GM18858 (cell line): ENCODE measurements at regions not wholly inside any gene's neighbourhood (a gene's known extent, or its start where the extent isn't known, plus 50 kb on each side); places are given as distances from the start of the nearest gene placed in this dataset.

Source experiments
- ATAC-seq: cut with Tn5 transposase; IDR thresholded peaks from one replicate; pipeline ENCODE4 v1.9.1; 2021; ENCODE audit not compliant: unreplicated experiment

DNA sequence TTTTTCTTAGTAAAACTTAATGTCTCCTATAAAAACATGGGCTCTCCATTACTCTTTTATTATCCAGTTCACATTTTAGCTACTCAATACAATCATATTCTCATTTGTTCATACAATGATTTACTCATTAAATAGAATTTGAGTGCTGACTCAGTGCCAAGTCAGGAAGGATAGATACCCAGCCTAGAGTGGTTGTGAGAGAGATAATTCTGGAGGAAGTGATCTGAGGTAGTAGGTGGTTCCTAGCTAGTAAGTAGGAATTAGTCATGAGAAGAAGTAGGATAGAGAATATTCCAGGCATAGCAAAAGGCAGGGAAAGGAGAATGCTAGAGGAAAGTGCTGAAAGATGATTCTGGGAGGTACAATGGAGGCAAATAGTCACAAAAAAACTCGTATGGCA is 133.5 kb upstream of the MBL2 start:
- ATAC-seq, result no peak

DNA sequence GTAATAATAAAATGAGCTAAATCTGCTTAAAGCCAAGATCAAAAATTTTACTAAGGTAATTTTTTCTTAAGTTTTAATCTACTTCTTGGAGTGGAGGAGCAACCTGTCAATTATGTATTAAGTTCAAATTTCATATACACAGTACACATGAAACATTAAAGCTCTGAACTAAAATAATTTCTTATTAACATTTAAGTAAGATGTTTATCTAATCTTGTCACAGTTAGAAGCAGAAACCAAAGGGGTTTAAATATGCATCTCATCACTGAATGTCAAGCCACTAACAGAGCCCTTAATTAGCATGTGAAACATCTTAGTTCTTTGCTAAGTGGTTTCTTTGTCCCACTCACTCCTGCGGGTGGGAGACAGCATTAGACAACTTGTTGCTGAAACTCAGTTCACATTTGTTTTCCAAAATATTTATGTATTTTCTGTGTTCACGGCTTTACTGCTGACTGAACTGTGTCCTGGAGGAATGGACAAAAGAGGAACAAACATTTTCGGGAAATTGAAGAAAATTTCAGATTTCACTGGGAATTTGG is 130.9 kb upstream of the MBL2 start:
- ATAC-seq, result no peak

DNA sequence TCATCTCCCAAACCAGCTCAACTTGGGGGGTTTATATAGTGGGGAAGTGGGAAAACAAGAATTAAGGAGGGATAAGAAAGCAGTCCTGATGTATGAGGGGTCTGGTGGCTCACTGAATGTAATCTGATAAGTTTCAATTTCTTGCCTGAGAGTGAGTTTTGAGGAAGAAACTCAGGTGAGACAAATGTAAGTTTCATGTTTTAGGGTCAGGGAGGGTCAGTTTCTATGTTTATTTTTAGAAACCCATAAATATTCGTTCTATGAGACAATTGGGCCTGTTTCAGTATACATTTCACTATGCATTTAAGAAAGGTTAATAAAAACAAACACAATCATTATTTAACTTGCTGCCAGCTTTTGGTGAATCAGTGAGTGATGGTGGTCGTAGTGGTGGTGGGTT is 128.0 kb upstream of the MBL2 start:
- peak; percentile 83 for ATAC-seq

DNA sequence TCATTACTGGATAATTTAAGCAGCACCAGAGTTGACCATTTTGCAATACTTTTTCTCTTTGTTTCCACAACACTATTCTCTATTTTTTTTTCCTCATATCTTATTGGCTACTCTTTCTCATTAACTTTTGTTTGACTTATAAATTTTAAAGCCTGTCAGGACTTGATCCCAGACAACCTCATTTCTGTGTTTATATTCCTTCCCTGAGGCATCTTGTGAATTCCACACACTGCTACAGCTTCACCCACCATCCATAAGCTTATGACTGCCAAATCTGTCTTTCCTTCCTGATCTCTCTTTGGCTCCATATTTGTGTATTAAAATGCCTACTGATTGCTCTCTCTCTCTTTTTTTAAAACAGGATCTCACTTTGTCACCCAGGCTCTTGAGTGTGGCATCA is 124.6 kb upstream of the MBL2 start:
- ATAC-seq, result no peak

- ATAC-seq, result no peak
These were observed 122.5 kb upstream of the MBL2 start for GRCh38 chr10:52895059-52895458.

GRCh38 chr10:52890281-52890680 is 117.7 kb upstream of the MBL2 start:
- no peak for ATAC-seq

DNA sequence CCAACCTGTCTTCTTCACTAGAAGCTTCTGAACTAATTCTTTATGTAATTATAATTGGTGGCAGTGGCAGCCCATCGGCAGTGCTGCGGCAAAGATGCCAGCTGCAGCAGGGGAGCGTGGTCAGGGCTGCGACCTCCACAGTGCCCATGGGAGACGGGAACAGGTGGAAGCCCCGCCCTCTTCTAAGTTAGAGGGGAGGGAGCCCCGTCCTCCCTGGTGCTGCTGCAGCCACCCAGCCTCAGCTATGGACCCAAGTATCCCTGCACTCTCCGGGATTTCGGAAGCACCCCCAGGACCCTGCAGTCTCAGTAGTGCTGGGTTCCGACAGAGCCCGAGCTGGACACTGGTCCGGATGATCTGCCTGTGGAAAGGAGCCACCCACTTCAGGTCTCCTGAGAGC is 117.0 kb upstream of the MBL2 start:
- no peak for ATAC-seq

DNA sequence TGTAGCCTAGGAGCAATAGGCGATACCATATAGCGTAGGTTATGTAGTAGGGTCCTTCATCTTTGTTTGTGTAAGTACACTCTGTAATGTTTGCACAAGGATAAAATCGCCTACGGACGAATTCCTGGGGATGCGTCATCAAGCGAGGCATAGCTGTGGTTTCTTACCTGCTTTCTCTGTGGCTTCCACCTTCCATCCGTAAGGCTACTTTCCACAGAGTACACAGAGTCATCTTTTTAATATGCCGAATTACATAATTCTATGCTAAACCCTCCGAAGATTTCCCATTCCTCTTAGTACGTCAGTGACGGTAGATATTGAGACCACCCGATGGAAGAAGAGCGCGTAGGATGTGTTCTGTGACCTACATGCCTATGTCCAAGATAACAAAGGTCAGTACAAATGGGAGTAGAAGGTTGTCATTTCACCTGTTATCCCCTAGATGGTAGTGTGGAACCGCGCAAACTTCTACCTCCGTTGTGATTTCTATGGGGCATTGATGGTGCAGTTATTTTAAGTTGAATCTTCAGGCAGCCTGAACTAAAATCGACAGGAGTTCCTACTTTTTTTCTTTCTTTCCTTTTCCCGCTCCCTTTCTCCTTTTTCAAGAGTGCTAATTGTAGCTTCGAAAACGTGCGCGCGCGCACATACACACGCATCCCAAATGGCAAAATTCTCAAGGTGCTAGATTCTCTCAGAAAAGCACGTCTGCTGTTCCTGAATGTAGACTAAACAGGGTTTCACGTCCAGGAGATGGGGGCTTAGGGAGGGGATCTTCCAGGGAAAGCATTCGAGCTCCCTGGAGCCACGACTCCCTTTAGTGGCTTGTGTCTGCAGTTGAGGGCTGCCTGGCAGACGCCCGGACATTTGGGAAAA is 111.7 kb upstream of the MBL2 start:
- ATAC-seq, result peak; percentile 97

- ATAC-seq, result no peak
These were observed 106.7 kb upstream of the MBL2 start for GRCh38 chr10:52879091-52879807.

DNA sequence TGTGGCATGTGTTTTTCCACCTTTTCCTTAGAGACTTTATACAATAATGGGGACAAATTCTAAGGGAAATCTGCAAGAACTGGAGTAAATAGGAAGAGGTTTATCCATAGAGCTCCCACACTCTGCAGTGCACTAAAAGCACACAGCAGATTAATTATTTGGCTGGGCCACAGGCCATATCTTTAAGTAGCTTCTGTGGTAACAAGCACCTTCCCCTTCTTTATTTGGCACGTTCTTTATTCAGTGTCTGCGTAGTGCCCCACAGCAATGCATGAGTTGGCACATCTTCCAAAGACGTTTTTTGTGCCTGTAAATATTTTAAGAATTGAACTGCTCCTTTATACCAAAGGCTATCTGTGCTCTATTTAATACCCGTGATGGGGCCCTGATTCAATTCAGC is 104.9 kb upstream of the MBL2 start:
- ATAC-seq, result no peak

GRCh38 chr10:52875336-52875735 is 102.8 kb upstream of the MBL2 start:
- no peak for ATAC-seq

DNA sequence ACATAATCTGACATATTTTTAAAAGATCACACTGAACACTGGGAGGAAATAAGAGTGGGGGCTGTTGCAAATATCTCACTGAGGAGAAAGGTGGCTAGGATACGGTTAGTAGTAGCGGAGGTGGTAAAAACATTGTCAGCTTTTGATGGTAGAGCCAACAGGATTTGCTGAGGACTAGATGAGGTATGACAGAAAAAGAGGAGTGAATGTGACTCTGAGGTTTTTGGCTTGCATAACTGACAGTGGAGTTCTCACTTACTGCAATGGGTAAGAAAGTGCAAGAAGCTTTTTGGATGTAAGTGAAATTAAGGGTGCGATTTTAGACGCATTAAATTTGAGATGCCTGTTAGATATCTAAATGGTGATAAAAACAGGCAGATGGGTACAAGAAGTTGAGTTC is 102.0 kb upstream of the MBL2 start:
- no peak for ATAC-seq

- no peak for ATAC-seq
These were observed 98.7 kb upstream of the MBL2 start for GRCh38 chr10:52871191-52871843.

DNA sequence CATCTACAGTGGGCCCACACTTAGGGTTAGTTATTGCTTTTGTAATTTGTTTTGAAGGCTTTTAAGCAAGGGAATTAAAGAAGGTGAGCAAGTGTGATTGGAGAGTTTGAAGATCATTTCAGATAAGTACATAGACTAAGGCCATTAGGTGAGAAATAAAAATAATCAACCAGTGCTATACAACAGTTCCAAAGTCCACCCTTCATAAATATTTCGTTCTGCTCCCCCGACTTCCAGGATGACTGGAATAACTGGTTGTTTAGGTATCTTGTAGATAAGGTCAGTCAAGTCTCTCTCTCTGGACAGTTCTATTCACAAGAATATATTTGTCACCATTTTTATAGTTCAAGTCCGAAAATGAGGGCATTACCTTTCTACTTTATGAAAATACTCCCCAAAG is 98.0 kb upstream of the MBL2 start:
- ATAC-seq, result no peak

- ATAC-seq, result no peak
These were observed 97.3 kb upstream of the MBL2 start for GRCh38 chr10:52869864-52870263.

DNA sequence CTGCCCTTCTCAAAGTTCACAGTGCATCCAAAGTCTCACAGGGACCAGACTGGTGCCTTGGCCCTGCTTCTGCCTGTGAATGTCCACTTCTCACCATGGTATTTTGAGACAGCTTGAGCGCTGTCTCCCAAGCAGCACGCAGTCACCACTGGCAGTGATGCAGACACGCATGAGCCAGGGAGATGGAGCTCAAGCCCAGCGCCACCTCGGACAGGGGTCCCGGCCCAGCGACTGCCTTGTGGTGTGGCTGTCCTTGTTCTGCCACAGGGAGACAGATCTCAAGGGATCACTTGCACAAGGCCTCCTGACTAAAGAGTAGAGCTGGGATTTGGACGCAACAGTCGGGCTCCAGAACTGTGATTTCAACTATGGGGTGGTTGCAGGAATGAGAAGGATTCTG is 92.6 kb upstream of the MBL2 start:
- ATAC-seq, result no peak

DNA sequence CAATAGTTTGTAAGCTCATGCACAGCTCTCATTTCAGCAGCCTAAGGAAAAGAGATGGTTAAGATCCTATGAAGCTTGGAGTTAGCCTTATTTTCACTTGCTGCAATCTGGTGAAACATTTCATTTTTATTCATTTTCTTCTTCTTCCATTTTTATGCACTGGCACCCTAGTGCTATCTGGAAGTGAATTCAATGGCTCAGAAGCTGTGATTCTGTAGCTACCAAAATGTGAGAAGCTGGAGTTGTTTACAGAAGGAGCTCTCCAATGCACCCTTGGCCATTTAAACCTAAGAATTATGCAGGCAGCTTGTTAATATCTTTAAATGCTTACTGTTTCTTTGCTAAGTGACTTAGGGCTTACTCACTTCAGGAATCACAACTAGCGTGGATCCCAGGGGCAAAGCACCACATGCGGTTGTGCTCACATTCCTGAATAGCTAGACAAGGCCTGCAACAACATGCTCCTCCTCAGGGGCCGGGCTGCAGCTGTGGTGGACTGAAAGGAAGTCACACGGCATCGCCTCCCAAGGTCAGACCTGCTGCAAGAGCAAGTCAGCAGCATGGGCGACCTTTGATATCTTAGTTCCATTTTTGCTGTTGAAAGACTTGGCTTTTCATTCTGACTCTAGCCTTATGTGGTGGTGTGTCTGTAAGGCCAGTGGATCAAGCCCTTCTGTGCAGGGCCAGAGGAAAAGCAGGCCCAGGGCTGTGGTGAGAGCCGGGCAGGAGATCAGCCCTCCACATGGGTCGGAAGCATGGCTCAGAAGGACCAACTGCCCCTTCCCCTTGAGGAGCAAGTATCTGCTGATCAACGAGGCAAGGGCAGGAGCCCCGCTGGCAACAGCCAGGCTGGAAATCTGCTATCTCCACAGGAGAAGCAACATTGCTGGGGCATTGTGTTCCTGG is 91.9 kb upstream of the MBL2 start:
- ATAC-seq, result peak; percentile 57

DNA sequence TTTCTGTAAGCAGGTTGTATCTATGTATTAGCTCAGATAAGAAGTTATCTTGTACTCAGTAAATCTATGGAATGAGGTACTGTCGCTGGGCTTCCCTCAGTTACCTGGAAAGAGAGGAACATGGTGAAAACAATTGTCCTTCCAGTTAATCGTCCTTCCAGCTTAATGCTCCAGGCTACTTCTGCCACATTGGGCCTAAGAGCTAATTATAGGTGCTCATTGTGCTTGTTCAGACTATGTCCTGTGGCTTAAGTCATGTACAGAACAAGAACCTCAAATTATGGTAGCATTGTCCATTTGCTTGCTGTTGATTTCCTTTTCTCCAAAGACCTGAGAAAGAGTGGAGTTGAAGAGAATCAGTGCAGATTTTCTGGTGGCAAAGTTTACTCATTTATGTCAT is 86.1 kb upstream of the MBL2 start:
- no peak for ATAC-seq

DNA sequence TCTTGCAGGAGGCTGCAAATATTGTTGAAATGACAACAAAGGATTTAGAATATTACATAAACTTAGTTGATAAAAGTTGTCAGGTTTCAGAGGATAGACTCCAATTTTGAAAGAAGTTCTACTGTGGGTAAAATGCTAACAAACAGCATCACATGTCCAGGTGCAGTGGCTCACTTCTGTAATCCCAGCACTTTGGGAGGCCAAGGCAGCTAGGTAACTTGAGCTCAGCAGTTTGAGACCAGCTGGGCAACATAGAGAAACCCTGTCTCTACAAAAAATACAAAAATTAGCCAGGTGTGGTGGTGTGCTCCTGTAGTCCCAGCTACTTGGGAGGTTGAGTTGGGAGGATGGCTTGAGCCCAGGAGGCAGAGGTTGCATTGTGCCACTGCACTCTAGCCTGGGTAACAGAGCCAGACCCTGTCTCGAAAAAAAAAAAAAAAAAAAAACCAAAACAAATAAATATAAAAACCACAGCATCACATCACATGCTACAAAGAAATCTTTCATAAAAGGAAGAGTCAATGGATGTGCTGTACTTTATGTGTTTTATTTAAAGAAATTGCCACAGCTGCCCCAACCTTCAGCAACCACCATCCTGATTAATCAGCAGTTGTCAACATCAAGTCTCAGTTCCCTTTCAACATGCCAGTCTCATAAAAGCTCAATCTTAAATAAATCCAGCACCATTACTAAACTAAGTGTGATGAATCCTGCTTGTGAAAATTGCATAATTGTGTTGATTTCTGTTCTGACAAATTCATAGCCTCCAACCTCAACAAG is 83.2 kb upstream of the MBL2 start:
- no peak for ATAC-seq

GRCh38 chr10:52853704-52854103 is 81.1 kb upstream of the MBL2 start:
- peak; percentile 80 for ATAC-seq
